Endodermal cell (in vitro differentiated cells): ENCODE measurements at regions not wholly inside any gene's neighbourhood (a gene's known extent, or its start where the extent isn't known, plus 50 kb on each side); places are given as distances from the start of the nearest gene placed in this dataset.

Experiments used
- DNase-seq: peaks from one replicate; pipeline ENCODE4 v3.0.0-alpha.2; 2017
- H3K27ac ChIP-seq: 2 replicates; pipeline ENCODE4 v1.5.1; 2013; ENCODE audit warnings: mild to moderate bottlenecking, low read depth, low read length, moderate library complexity
- H3K27me3 ChIP-seq: 2 replicates; pipeline ENCODE4 v1.6.1; 2013; ENCODE audit warnings: mild to moderate bottlenecking, low read length, moderate library complexity; ENCODE audit not compliant: insufficient read depth, control insufficient read depth, poor library complexity, severe bottlenecking
- H3K36me3 ChIP-seq: 2 replicates; pipeline ENCODE4 v1.7.0; 2013; ENCODE audit warnings: mild to moderate bottlenecking, low read length, moderate library complexity; ENCODE audit not compliant: control insufficient read depth, insufficient read depth
- H3K4me1 ChIP-seq: one replicate; pipeline ENCODE4 v1.7.0; 2013; ENCODE audit warnings: low read length; ENCODE audit not compliant: control insufficient read depth, insufficient read depth
- H3K4me3 ChIP-seq: 2 replicates; pipeline ENCODE4 v1.5.1; 2013; ENCODE audit warnings: mild to moderate bottlenecking, low read length, moderate library complexity
- H3K9ac ChIP-seq: 2 replicates; pipeline ENCODE4 v1.6.1; 2013; ENCODE audit warnings: mild to moderate bottlenecking, low read length, moderate library complexity; ENCODE audit not compliant: poor library complexity, severe bottlenecking; ENCODE audit errors: extremely low read depth
- H3K9me3 ChIP-seq: 2 replicates; pipeline ENCODE4 v1.6.1; 2013; ENCODE audit warnings: mild to moderate bottlenecking, low read length, moderate library complexity; ENCODE audit not compliant: control insufficient read depth
- H3K27ac Mint-ChIP-seq: 2 replicates; pipeline ENCODE4 v1.8.0; 2020; ENCODE audit warnings: mixed read lengths
- H3K27me3 Mint-ChIP-seq: 2 replicates; pipeline ENCODE4 v1.8.0; 2021; ENCODE audit warnings: mild to moderate bottlenecking, mixed read lengths; ENCODE audit not compliant: insufficient read depth
- H3K36me3 Mint-ChIP-seq: 2 replicates; pipeline ENCODE4 v1.8.0; 2020; ENCODE audit warnings: low read depth, mixed read lengths
- H3K4me1 Mint-ChIP-seq: 2 replicates; pipeline ENCODE4 v1.8.0; 2020; ENCODE audit warnings: mixed read lengths
- H3K4me3 Mint-ChIP-seq: 2 replicates; pipeline ENCODE4 v1.8.0; 2020; ENCODE audit warnings: mild to moderate bottlenecking, moderate library complexity, mixed read lengths
- H3K9me3 Mint-ChIP-seq: 2 replicates; pipeline ENCODE4 v1.8.0; 2020; ENCODE audit warnings: mild to moderate bottlenecking, mixed read lengths
- CTCF ChIP-seq: fragments of 200-600 bp; sonication (generic); conservative IDR thresholded peaks from 2 replicates; pipeline ENCODE4 v1.5.0; 2021; ENCODE audit warnings: antibody characterized with exemption, mild to moderate bottlenecking
- WGBS, 2 experiments: methylation state at CpG; one replicate each; pipeline versions ENCODE4 v1.1.5 to v1.1.7; 2013; ENCODE audit warnings: missing lambda C conversion rate in 2 of 2, mixed read lengths in 1 of 2; ENCODE audit not compliant: insufficient coverage in 1 of 2, insufficient read length in 1 of 2; 5-methylcytosine and 5-hydroxymethylcytosine counted together

- Histone ChIP-seq H3K27me3 (no peaks in the 10 kb centered on the region), H3K36me3 (no peaks in the 10 kb centered on the region), H3K27ac (no peak overlapping the region), H3K9me3 (no peaks in the 10 kb centered on the region), H3K4me1 (no peaks in the 10 kb centered on the region), H3K9ac (no peak overlapping the region), H3K4me3 (no peak overlapping the region)
- WGBS, 2 experiments, result 89 to 93% methylated on average over 1 of the region's 1 CpG
- TF ChIP-seq CTCF, result no peak
- no peaks in the 10 kb centered on the region for H3K4me1 Mint-ChIP-seq
- no peaks in the 10 kb centered on the region for H3K36me3 Mint-ChIP-seq
- no peak for DNase-seq
- no peaks in the 10 kb centered on the region for H3K27me3 Mint-ChIP-seq
- no peak overlapping the region for H3K27ac Mint-ChIP-seq
- no peak overlapping the region for H3K4me3 Mint-ChIP-seq
- H3K9me3 Mint-ChIP-seq, result no peaks in the 10 kb centered on the region
Observed at GRCh38 chr2:225779829-225780228, 380.3 kb downstream of the NYAP2 start.

GRCh38 chr2:225773148-225773547 lies 373.6 kb downstream of the NYAP2 start:
- H3K27ac ChIP-seq, result no peak overlapping the region
- H3K36me3 ChIP-seq, result no peaks in the 10 kb centered on the region
- TF ChIP-seq CTCF, result no peak
- Mint-ChIP-seq H3K9me3 (no peaks in the 10 kb centered on the region), H3K4me3 (no peak overlapping the region), H3K4me1 (no peaks in the 10 kb centered on the region), H3K27ac (no peak overlapping the region), H3K36me3 (no peaks in the 10 kb centered on the region), H3K27me3 (no peaks in the 10 kb centered on the region)
- H3K9ac ChIP-seq, result no peak overlapping the region
- H3K9me3 ChIP-seq, result no peaks in the 10 kb centered on the region
- no peaks in the 10 kb centered on the region for H3K4me1 ChIP-seq
- WGBS, 2 experiments, result 97% methylated on average over 2 of the region's 2 CpGs; no CpG with 5 or more reads in 1 of the 2 experiments
- H3K4me3 ChIP-seq, result no peak overlapping the region
- no peaks in the 10 kb centered on the region for H3K27me3 ChIP-seq
- no peak for DNase-seq

- Histone ChIP-seq H3K27ac (no peak overlapping the region), H3K4me3 (no peak overlapping the region), H3K4me1 (no peaks in the 10 kb centered on the region), H3K36me3 (no peaks in the 10 kb centered on the region), H3K9ac (no peak overlapping the region), H3K27me3 (no peaks in the 10 kb centered on the region), H3K9me3 (no peaks in the 10 kb centered on the region)
- 93 to 100% methylated on average over 1 of the region's 2 CpGs for WGBS, 2 experiments
- H3K4me1 Mint-ChIP-seq, result no peaks in the 10 kb centered on the region
- no peak overlapping the region for H3K27ac Mint-ChIP-seq
- H3K4me3 Mint-ChIP-seq, result no peak overlapping the region
- no peak for TF ChIP-seq CTCF
- DNase-seq, result no peak
- no peaks in the 10 kb centered on the region for H3K36me3 Mint-ChIP-seq
- H3K9me3 Mint-ChIP-seq, result no peaks in the 10 kb centered on the region
- H3K27me3 Mint-ChIP-seq, result no peaks in the 10 kb centered on the region
Observed at GRCh38 chr2:225771701-225772100, 372.2 kb downstream of the NYAP2 start.
